ENCODE measurements at regions not wholly inside any gene's neighbourhood (a gene's known extent, or its start where the extent isn't known, plus 50 kb on each side); places are given as distances from the start of the nearest gene placed in this dataset.

GRCh38 chr6:74734901-74735300 is 471.0 kb downstream of the COL12A1 start:
- TF ChIP-seq CTCF (IDR thresholded peaks at IDR 0.05; ENCODE audit: low read depth, low read length): no peak
- Histone ChIP-seq H3K36me3 (no peaks in the 10 kb centered on the region), H3K9me3 (no peaks in the 10 kb centered on the region), H3K27me3 (no peaks in the 10 kb centered on the region), H3K4me1 (no peaks in the 10 kb centered on the region), H3K4me3 (ENCODE audit: low read depth, low read length) (no peak overlapping the region)
- DNase-seq: no peak

- no peaks in the 10 kb centered on the region for H3K4me1 ChIP-seq
- no peak for TF ChIP-seq CTCF (IDR thresholded peaks at IDR 0.05; ENCODE audit: low read depth, low read length)
Observed at GRCh38 chr6:74733830-74734620, 471.8 kb downstream of the COL12A1 start.

GRCh38 chr6:74731931-74732330 is 473.9 kb downstream of the COL12A1 start:
- Histone ChIP-seq H3K36me3 (no peaks in the 10 kb centered on the region), H3K27me3 (no peaks in the 10 kb centered on the region), H3K4me3 (ENCODE audit: low read depth, low read length) (no peak overlapping the region), H3K9me3 (no peaks in the 10 kb centered on the region), H3K4me1 (no peaks in the 10 kb centered on the region)
- DNase-seq: no peak
- no peak for TF ChIP-seq CTCF (IDR thresholded peaks at IDR 0.05; ENCODE audit: low read depth, low read length)

More at GRCh38 chr6:74733830-74734620, 471.8 kb downstream of the COL12A1 start:
- no peak for DNase-seq
- Histone ChIP-seq H3K9me3 (no peaks in the 10 kb centered on the region), H3K36me3 (no peaks in the 10 kb centered on the region), H3K4me3 (ENCODE audit: low read depth, low read length) (no peak overlapping the region), H3K27me3 (no peaks in the 10 kb centered on the region)

GRCh38 chr6:74731204-74731603 is 474.6 kb downstream of the COL12A1 start:
- Histone ChIP-seq H3K9me3 (no peaks in the 10 kb centered on the region), H3K36me3 (no peaks in the 10 kb centered on the region), H3K4me1 (no peaks in the 10 kb centered on the region), H3K27me3 (no peaks in the 10 kb centered on the region), H3K4me3 (ENCODE audit: low read depth, low read length) (no peak overlapping the region)
- DNase-seq: no peak
- TF ChIP-seq CTCF (IDR thresholded peaks at IDR 0.05; ENCODE audit: low read depth, low read length): no peak

- no peak overlapping the region for H3K4me3 ChIP-seq (ENCODE audit: low read depth, low read length)
- TF ChIP-seq CTCF (IDR thresholded peaks at IDR 0.05; ENCODE audit: low read depth, low read length): no peak
- DNase-seq: no peak
Observed at GRCh38 chr6:74720923-74721322, 484.9 kb downstream of the COL12A1 start.

GRCh38 chr6:74717591-74717990 is 488.3 kb downstream of the COL12A1 start:
- no peak for DNase-seq
- H3K9me3 ChIP-seq: no peaks in the 10 kb centered on the region
- no peak for TF ChIP-seq CTCF (IDR thresholded peaks at IDR 0.05; ENCODE audit: low read depth, low read length)
- H3K4me3 ChIP-seq (ENCODE audit: low read depth, low read length): no peak overlapping the region
- no peaks in the 10 kb centered on the region for H3K4me1 ChIP-seq
- no peaks in the 10 kb centered on the region for H3K27me3 ChIP-seq
- H3K36me3 ChIP-seq: no peaks in the 10 kb centered on the region

More at GRCh38 chr6:74720923-74721322, 484.9 kb downstream of the COL12A1 start:
- no peaks in the 10 kb centered on the region for H3K27me3 ChIP-seq
- H3K36me3 ChIP-seq: no peaks in the 10 kb centered on the region
- no peaks in the 10 kb centered on the region for H3K9me3 ChIP-seq
- no peaks in the 10 kb centered on the region for H3K4me1 ChIP-seq
